Right lobe of liver (tissue), 4 donors: ENCODE measurements at regions not wholly inside any gene's neighbourhood (a gene's known extent, or its start where the extent isn't known, plus 50 kb on each side); places are given as distances from the start of the nearest gene placed in this dataset.

Experiments used
- CTCF ChIP-seq, 4 donors: fragments of 200-600 bp in 3 of 4; fragments of 450-650 bp in 1 of 4; IDR thresholded peaks; one replicate each; pipeline versions ENCODE4 v1.5.1 to v1.8.0; 2016 to 2022; ENCODE audit warnings: antibody characterized with exemption in 4 of 4, mild to moderate bottlenecking in 2 of 4
- POLR2A ChIP-seq: fragments of 450-650 bp; IDR thresholded peaks from one replicate; pipeline ENCODE4 v1.6.1; 2017; ENCODE audit warnings: antibody characterized with exemption, mild to moderate bottlenecking
- donor health status: DM: no; HTN: no; CAD: no.
- donor health status: DM: no; HTN: no; CAD: no.
- donor health status: DM: no; HTN: yes; CAD: no.

GRCh38 chr17:33697557-33697956, 404.5 kb upstream of the ASIC2 start:
- TF ChIP-seq POLR2A = no peak
- TF ChIP-seq CTCF (IDR thresholded peaks at IDR 0.05) = no peak
